ENCODE measurements at regions not wholly inside any gene's neighbourhood (a gene's known extent, or its start where the extent isn't known, plus 50 kb on each side); places are given as distances from the start of the nearest gene placed in this dataset.

DNA sequence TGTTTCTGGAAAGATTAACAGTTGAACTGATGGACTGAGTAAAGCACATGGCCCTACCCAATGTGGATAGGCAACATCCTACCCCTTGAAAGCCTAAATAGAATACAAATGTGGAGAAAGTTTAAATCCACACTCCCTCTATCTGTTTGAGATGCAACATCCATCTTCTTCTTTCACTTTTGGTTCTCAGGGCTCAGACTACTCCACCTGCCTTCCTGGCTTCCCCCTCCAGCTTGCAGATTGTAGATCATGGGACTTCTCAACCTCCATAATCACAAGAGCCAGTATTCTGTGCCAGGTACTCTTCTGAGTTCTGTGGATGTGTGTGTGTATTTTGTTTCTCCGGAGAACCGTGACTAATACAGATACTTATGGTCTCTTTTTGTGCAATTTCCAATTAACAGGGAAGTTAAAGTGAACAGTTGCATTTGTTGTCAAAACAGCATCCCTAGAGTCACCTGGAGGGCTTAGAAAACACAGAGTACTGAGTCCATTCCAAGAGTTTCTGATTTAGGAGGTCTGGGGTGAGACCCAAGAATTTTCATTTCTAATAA is 590.3 kb upstream of the MIR17HG start:
- TF ChIP-seq, protein P1, sequence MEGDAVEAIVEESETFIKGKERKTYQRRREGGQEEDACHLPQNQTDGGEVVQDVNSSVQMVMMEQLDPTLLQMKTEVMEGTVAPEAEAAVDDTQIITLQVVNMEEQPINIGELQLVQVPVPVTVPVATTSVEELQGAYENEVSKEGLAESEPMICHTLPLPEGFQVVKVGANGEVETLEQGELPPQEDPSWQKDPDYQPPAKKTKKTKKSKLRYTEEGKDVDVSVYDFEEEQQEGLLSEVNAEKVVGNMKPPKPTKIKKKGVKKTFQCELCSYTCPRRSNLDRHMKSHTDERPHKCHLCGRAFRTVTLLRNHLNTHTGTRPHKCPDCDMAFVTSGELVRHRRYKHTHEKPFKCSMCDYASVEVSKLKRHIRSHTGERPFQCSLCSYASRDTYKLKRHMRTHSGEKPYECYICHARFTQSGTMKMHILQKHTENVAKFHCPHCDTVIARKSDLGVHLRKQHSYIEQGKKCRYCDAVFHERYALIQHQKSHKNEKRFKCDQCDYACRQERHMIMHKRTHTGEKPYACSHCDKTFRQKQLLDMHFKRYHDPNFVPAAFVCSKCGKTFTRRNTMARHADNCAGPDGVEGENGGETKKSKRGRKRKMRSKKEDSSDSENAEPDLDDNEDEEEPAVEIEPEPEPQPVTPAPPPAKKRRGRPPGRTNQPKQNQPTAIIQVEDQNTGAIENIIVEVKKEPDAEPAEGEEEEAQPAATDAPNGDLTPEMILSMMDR (IDR thresholded peaks at IDR 0.05; ENCODE audit: low read depth, low read length): no peak
- TF ChIP-seq EZH2phosphoT487 (IDR thresholded peaks at IDR 0.05; ENCODE audit: low read depth): no peak

Measured in OCI-LY3 (cell line).